PC-3 (cell line): ENCODE measurements at regions not wholly inside any gene's neighbourhood (a gene's known extent, or its start where the extent isn't known, plus 50 kb on each side); places are given as distances from the start of the nearest gene placed in this dataset.
A peak's percentile ranks its signal among the peaks of the same experiment; 100 is the strongest.

Experiments used
- ATAC-seq: fragments of 200-7000 bp; cut with Tn5 transposase; 2 replicates; pipeline ENCODE4 v1.9.1; 2020; ENCODE audit warnings: mild to moderate bottlenecking, moderate library complexity
- BruUV-seq: library from RNA; stranded (reverse); fragments of 400-500 nt; replicated peaks from 2 replicates; lab custom pipeline; 2021; lab: Mats Ljungman, UMichigan
- CTCF ChIA-PET: fragments of 300-600 bp; sonication (Branson Sonifier 250); formaldehyde crosslinking; loops from one replicate; lab custom pipeline; 2022; ENCODE audit warnings: antibody characterized with exemption; lab: Charles Lee
- POLR2A ChIA-PET: fragments of 300-600 bp; sonication (Branson Sonifier 250); formaldehyde crosslinking; loops from one replicate; lab custom pipeline; 2022; ENCODE audit warnings: antibody characterized with exemption; ENCODE audit not compliant: unreplicated experiment; lab: Charles Lee
- DNase-seq: peaks from one replicate; pipeline ENCODE4 v3.0.0-alpha.2; 2015
- H2AFZ ChIP-seq: fragments of 300-600 bp; sonication (generic); 2 replicates; pipeline ENCODE4 v1.6.0; 2016; ENCODE audit warnings: antibody characterized with exemption, low read length
- H3F3A ChIP-seq: fragments of 300-600 bp; sonication (generic); one replicate; pipeline ENCODE4 v1.6.0; 2017; ENCODE audit warnings: antibody characterized with exemption, low read length, control low read depth, mild to moderate bottlenecking; ENCODE audit not compliant: unreplicated experiment
- H3K27ac ChIP-seq: fragments of 300-600 bp; sonication (generic); 2 replicates; pipeline ENCODE4 v1.5.1; 2016; ENCODE audit warnings: mild to moderate bottlenecking, low read length
- H3K27me3 ChIP-seq: fragments of 300-600 bp; sonication (generic); 2 replicates; pipeline ENCODE4 v1.6.1; 2016; ENCODE audit warnings: low read length, mixed read lengths
- H3K36me3 ChIP-seq: fragments of 300-600 bp; sonication (generic); 2 replicates; pipeline ENCODE4 v1.6.1; 2016; ENCODE audit warnings: low read depth, mixed run types, low read length, mixed read lengths
- H3K4me1 ChIP-seq: fragments of 300-600 bp; sonication (generic); 2 replicates; pipeline ENCODE4 v1.5.1; 2016; ENCODE audit warnings: low read length; ENCODE audit not compliant: insufficient read depth
- H3K4me2 ChIP-seq: fragments of 300-600 bp; sonication (generic); 2 replicates; pipeline ENCODE4 v1.6.0; 2016; ENCODE audit warnings: low read length
- H3K4me3 ChIP-seq: fragments of 300-600 bp; sonication (generic); 2 replicates; pipeline ENCODE4 v1.5.1; 2016; ENCODE audit warnings: mild to moderate bottlenecking, low read length, mixed read lengths
- H3K79me2 ChIP-seq: fragments of 300-600 bp; sonication (generic); 2 replicates; pipeline ENCODE4 v1.6.1; 2017; ENCODE audit warnings: low read length, mixed read lengths
- H3K9ac ChIP-seq: fragments of 300-600 bp; sonication (generic); 2 replicates; pipeline ENCODE4 v1.6.0; 2016; ENCODE audit warnings: mild to moderate bottlenecking, low read length
- H3K9me2 ChIP-seq: fragments of 300-600 bp; sonication (generic); replicated peaks from 2 replicates; pipeline ENCODE4 v1.6.1; 2016; ENCODE audit warnings: mixed run types, low read length, mixed read lengths
- H3K9me3 ChIP-seq: fragments of 300-600 bp; sonication (generic); 2 replicates; pipeline ENCODE4 v1.6.1; 2016; ENCODE audit warnings: low read length, mixed read lengths
- H4K20me1 ChIP-seq: fragments of 300-600 bp; sonication (generic); 2 replicates; pipeline ENCODE4 v1.6.1; 2016; ENCODE audit warnings: low read length, mixed read lengths
- CTCF ChIP-seq: fragments of 300-600 bp; sonication (generic); conservative IDR thresholded peaks from 2 replicates; pipeline ENCODE4 v1.5.1; 2017; ENCODE audit warnings: antibody characterized with exemption, low read depth, mild to moderate bottlenecking, low read length
- EZH2 ChIP-seq: fragments of 300-600 bp; sonication (generic); IDR thresholded peaks from one replicate; pipeline ENCODE4 v1.6.1; 2017; ENCODE audit warnings: antibody characterized with exemption, mild to moderate bottlenecking, low read length; ENCODE audit not compliant: unreplicated experiment
- EZH2phosphoT487 ChIP-seq: fragments of 300-600 bp; sonication (generic); IDR thresholded peaks from 2 replicates; pipeline ENCODE4 v1.6.1; 2018; ENCODE audit warnings: mild to moderate bottlenecking, antibody characterized with exemption, low read length, borderline replicate concordance
- intact Hi-C: fragments of 100-400 bp; cut with micrococcal nuclease; formaldehyde crosslinking; loops from 2 replicates; pipeline ENCODE4 v1.9.0; 2023

GRCh38 chr1:115495625-115496024, 146.1 kb upstream of the VANGL1 start:
- BruUV-seq = no TSS peak

GRCh38 chr1:115495111-115495510, 146.7 kb upstream of the VANGL1 start:
- H3F3A ChIP-seq = no peaks in the 10 kb centered on the region
- no peaks in the 10 kb centered on the region for H4K20me1 ChIP-seq
- intact Hi-C loops = loop anchor here (10.0 kb wide), 1 partner anchor 50 kb away; no protein-coding TSS in a partner anchor
- H3K4me2 ChIP-seq = peak overlapping the region; percentile 54
- ATAC-seq = no peak
- H3K9me3 ChIP-seq = no peaks in the 10 kb centered on the region
- no peaks in the 10 kb centered on the region for H3K27me3 ChIP-seq
- TSS peak; percentile 95 for BruUV-seq
- ChIA-PET POLR2A (no interaction called here), CTCF (no interaction called here)
- no peak for DNase-seq
- no peak overlapping the region for H3K4me3 ChIP-seq
- TF ChIP-seq CTCF (no peak), EZH2phosphoT487 (no peak), EZH2 (no peak)
- H3K9me2 ChIP-seq = no peaks in the 10 kb centered on the region
- no peak overlapping the region for H3K9ac ChIP-seq
- H2AFZ ChIP-seq = 0 out of 2 replicates have a peak overlapping the region, but pooled peaks have one; percentile 1
- H3K27ac ChIP-seq = peak overlapping the region; percentile 79; the same call in 1 of the 2 replicates
- H3K36me3 ChIP-seq = no peaks in the 10 kb centered on the region
- peaks cover 42% of the 10 kb centered on the region for H3K4me1 ChIP-seq
- H3K79me2 ChIP-seq = no peaks in the 10 kb centered on the region

More at GRCh38 chr1:115495625-115496024, 146.1 kb upstream of the VANGL1 start:
- H3K9me2 ChIP-seq = no peaks in the 10 kb centered on the region
- H3K4me2 ChIP-seq = peak overlapping the region; percentile 54
- no peaks in the 10 kb centered on the region for H3F3A ChIP-seq
- H3K27ac ChIP-seq = peak overlapping the region; percentile 79
- H3K4me3 ChIP-seq = no peak overlapping the region
- H2AFZ ChIP-seq = 0 out of 2 replicates have a peak overlapping the region, but pooled peaks have one; percentile 1
- H3K79me2 ChIP-seq = no peaks in the 10 kb centered on the region
- no peaks in the 10 kb centered on the region for H3K36me3 ChIP-seq
- H3K9me3 ChIP-seq = no peaks in the 10 kb centered on the region
- POLR2A ChIA-PET = no interaction called here
- no peak overlapping the region for H3K9ac ChIP-seq
- no peak for TF ChIP-seq EZH2
- no peak for TF ChIP-seq EZH2phosphoT487
- no peak for TF ChIP-seq CTCF
- ATAC-seq (peak; percentile 54), DNase-seq (peak; percentile 60)
- intact Hi-C loops = loop anchor here (10.0 kb wide), 1 partner anchor 49 kb away; no protein-coding TSS in a partner anchor
- CTCF ChIA-PET = no interaction called here
- H3K27me3 ChIP-seq = no peaks in the 10 kb centered on the region
- H4K20me1 ChIP-seq = no peaks in the 10 kb centered on the region
- H3K4me1 ChIP-seq = peaks cover 42% of the 10 kb centered on the region

DNA sequence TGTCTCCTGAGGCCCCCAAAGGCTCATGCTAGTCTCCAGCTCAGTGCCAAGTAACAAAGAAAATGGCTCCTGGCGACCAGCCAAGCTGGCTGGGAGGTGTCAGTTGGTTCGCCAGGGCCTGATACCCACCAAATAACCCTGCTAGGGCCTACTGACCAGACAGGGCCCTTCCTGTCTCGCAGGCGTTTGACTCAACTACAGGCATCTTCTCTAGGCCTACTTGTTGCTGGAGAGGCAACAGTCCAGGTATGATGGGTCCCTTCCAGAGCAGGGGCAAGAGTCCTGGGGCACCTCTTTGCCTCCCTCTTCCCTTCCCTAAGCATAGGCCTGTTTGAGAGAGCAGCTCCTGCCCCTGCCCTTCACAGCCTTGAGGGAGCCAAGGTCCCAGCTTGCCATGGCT, 147.9 kb upstream of the VANGL1 start:
- Histone ChIP-seq H3K27me3 (no peaks in the 10 kb centered on the region), H3K4me1 (peaks cover 42% of the 10 kb centered on the region), H3K9ac (no peak overlapping the region), H3K4me3 (no peak overlapping the region), H3K9me3 (no peaks in the 10 kb centered on the region), H3K36me3 (no peaks in the 10 kb centered on the region), H3K4me2 (no peak overlapping the region), H4K20me1 (no peaks in the 10 kb centered on the region), H3K9me2 (no peaks in the 10 kb centered on the region), H2AFZ (no peak overlapping the region), H3K79me2 (no peaks in the 10 kb centered on the region), H3K27ac (no peak overlapping the region), H3F3A (no peaks in the 10 kb centered on the region)
- TF ChIP-seq EZH2phosphoT487 = no peak
- no peak for TF ChIP-seq EZH2
- TF ChIP-seq CTCF = no peak
- ATAC-seq = no peak
- BruUV-seq = no TSS peak
- ChIA-PET POLR2A (no interaction called here), CTCF (no interaction called here)
- intact Hi-C loops = loop anchor here (10.0 kb wide), 1 partner anchor 51 kb away; no protein-coding TSS in a partner anchor
- no peak for DNase-seq
